DOHH2 (cell line): ENCODE measurements at regions not wholly inside any gene's neighbourhood (a gene's known extent, or its start where the extent isn't known, plus 50 kb on each side); places are given as distances from the start of the nearest gene placed in this dataset.

Experiments
- EZH2phosphoT487 ChIP-seq: fragments of 200-600 bp; sonication (generic); IDR thresholded peaks from 2 replicates; pipeline ENCODE4 v1.6.1; 2017; ENCODE audit warnings: borderline replicate concordance, mild to moderate bottlenecking, antibody characterized with exemption, low read length, moderate library complexity, mixed read lengths
- TF ChIP-seq, protein P1 (sequence below): fragments of 200-600 bp; sonication (generic); IDR thresholded peaks from one replicate; pipeline ENCODE4 v1.5.1; 2014; ENCODE audit warnings: antibody characterized with exemption, mild to moderate bottlenecking, low read depth, low read length; ENCODE audit not compliant: poor library complexity, severe bottlenecking

DNA sequence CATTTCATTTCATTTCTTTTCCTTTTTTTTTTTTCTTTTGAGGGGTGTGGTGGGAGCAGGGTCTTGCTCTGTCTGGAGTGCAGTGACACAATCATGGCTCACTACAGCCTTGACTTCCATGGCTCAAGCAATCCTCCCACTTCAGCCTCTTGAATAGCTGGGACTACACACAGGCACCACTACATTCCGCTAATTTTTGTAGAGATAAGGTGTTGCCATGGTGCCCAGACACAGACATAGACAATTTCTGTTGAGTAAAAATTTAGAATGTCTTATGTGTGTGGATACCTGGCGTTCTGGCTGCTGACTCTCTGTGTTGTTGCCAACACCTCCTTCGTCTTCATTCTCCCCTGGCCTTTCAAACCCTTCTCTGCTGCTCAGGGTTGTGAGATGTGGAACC lies 54.0 kb upstream of the PRSS58 start:
- TF ChIP-seq, protein P1, sequence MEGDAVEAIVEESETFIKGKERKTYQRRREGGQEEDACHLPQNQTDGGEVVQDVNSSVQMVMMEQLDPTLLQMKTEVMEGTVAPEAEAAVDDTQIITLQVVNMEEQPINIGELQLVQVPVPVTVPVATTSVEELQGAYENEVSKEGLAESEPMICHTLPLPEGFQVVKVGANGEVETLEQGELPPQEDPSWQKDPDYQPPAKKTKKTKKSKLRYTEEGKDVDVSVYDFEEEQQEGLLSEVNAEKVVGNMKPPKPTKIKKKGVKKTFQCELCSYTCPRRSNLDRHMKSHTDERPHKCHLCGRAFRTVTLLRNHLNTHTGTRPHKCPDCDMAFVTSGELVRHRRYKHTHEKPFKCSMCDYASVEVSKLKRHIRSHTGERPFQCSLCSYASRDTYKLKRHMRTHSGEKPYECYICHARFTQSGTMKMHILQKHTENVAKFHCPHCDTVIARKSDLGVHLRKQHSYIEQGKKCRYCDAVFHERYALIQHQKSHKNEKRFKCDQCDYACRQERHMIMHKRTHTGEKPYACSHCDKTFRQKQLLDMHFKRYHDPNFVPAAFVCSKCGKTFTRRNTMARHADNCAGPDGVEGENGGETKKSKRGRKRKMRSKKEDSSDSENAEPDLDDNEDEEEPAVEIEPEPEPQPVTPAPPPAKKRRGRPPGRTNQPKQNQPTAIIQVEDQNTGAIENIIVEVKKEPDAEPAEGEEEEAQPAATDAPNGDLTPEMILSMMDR = no peak
- TF ChIP-seq EZH2phosphoT487 = no peak
